GM12878 (cell line): ENCODE measurements at regions not wholly inside any gene's neighbourhood (a gene's known extent, or its start where the extent isn't known, plus 50 kb on each side); places are given as distances from the start of the nearest gene placed in this dataset.

ENCODE experiments used
- ATAC-seq: fragments of 200-7000 bp; cut with Tn5 transposase; 3 replicates; pipeline ENCODE4 v1.9.1; 2020; ENCODE audit warnings: mild to moderate bottlenecking, moderate library complexity
- BruUV-seq: library from RNA; stranded (reverse); fragments of 400-500 nt; replicated peaks from 2 replicates; lab custom pipeline; 2021; lab: Mats Ljungman, UMichigan
- CTCF ChIA-PET: fragments of 300-600 bp; sonication (Branson Sonifier 250); formaldehyde crosslinking; extraction: SDS; loops from one replicate; lab custom pipeline; 2021; ENCODE audit warnings: inconsistent platforms; lab: Yijun Ruan, JAX
- POLR2A ChIA-PET: fragments of 350-600 bp; formaldehyde crosslinking; extraction: SDS; loops from one replicate; lab custom pipeline; 2021; ENCODE audit warnings: inconsistent platforms; lab: Charles Lee
- RAD21 ChIA-PET: fragments of 300-600 bp; sonication (Branson Sonifier 250); formaldehyde crosslinking; loops from one replicate; lab custom pipeline; 2023; ENCODE audit warnings: antibody characterized with exemption; ENCODE audit not compliant: unreplicated experiment; lab: Charles Lee
- SMC1A ChIA-PET: fragments of 300-600 bp; sonication (Branson Sonifier 250); formaldehyde crosslinking; loops from one replicate; lab custom pipeline; 2023; ENCODE audit not compliant: unreplicated experiment, uncharacterized antibody; lab: Charles Lee
- DNase-seq: peaks from one replicate; pipeline ENCODE4 v3.0.0-alpha.2; 2011; ENCODE audit warnings: low read depth, low spot score
- FAIRE-seq: peaks from 3 replicates; lab custom pipeline; 2011; peaks lifted over from hg19 to GRCh38; lab: Jason Lieb, UNC
- H2AFZ ChIP-seq: 2 replicates; pipeline ENCODE4 v1.6.0; 2011; ENCODE audit warnings: low read depth, low read length, control low read depth; ENCODE audit not compliant: control insufficient read depth
- H3K27ac ChIP-seq: 2 replicates; pipeline ENCODE4 v1.5.1; 2011; ENCODE audit warnings: control low read depth; ENCODE audit not compliant: control insufficient read depth, insufficient read depth
- H3K27me3 ChIP-seq, 2 experiments: replicated peaks in 1 of 2; 2 replicates each; pipeline versions ENCODE4 v1.6.0 to v1.6.1; 2011; ENCODE audit warnings: low read length in 1 of 2; ENCODE audit not compliant: control insufficient read depth in 2 of 2, insufficient read depth in 2 of 2
- H3K36me3 ChIP-seq, 2 experiments: 2 replicates each; pipeline ENCODE4 v1.5.1; 2011; ENCODE audit warnings: low read length in 1 of 2; ENCODE audit not compliant: control insufficient read depth in 2 of 2, insufficient read depth in 2 of 2
- H3K4me1 ChIP-seq: 2 replicates; pipeline ENCODE4 v1.6.1; 2011; ENCODE audit warnings: mild to moderate bottlenecking, low read length, moderate library complexity, mixed read lengths; ENCODE audit not compliant: control insufficient read depth, insufficient read depth
- H3K4me2 ChIP-seq: 2 replicates; pipeline ENCODE4 v1.6.0; 2011; ENCODE audit warnings: control low read depth; ENCODE audit not compliant: control insufficient read depth, insufficient read depth
- H3K4me3 ChIP-seq: fragments of 200-600 bp; sonication (generic); 2 replicates; pipeline ENCODE4 v1.5.1; 2016
- H3K79me2 ChIP-seq: 2 replicates; pipeline ENCODE4 v1.6.0; 2011; ENCODE audit warnings: low read length; ENCODE audit not compliant: control insufficient read depth, insufficient read depth
- H3K9ac ChIP-seq: 2 replicates; pipeline ENCODE4 v1.8.0; 2011; ENCODE audit warnings: low read length, control low read depth, mixed read lengths; ENCODE audit not compliant: control insufficient read depth, insufficient read depth
- H3K9me3 ChIP-seq: replicated peaks from 3 replicates; pipeline ENCODE4 v1.5.1; 2011; ENCODE audit warnings: mild to moderate bottlenecking, low read length; ENCODE audit not compliant: control insufficient read depth, insufficient read depth
- H4K20me1 ChIP-seq: 2 replicates; pipeline ENCODE4 v1.6.0; 2011; ENCODE audit not compliant: control insufficient read depth, insufficient read depth
- BCL11A ChIP-seq: IDR thresholded peaks from 2 replicates; pipeline ENCODE4 v1.6.1; 2011; ENCODE audit warnings: low read depth, low read length
- ESRRA ChIP-seq: IDR thresholded peaks from 2 replicates; pipeline ENCODE4 v1.6.1; 2012; ENCODE audit warnings: mild to moderate bottlenecking, low read length, improper control_type of control experiment
- JUNB ChIP-seq: IDR thresholded peaks from 2 replicates; pipeline ENCODE4 v1.6.1; 2016; ENCODE audit warnings: antibody characterized with exemption, mild to moderate bottlenecking
- NR2C1 ChIP-seq: fragments of 450-650 bp; IDR thresholded peaks from 2 replicates; pipeline ENCODE4 v1.6.1; 2017; ENCODE audit warnings: antibody characterized with exemption, mild to moderate bottlenecking, moderate library complexity
- RBBP5 ChIP-seq: fragments of 200-600 bp; sonication (generic); conservative IDR thresholded peaks from 2 replicates; pipeline ENCODE4 v1.6.1; 2016
- STAT3 ChIP-seq: IDR thresholded peaks from 2 replicates; pipeline ENCODE4 v1.6.1; 2011; ENCODE audit warnings: low read depth, low read length, improper control_type of control experiment
- YBX1 ChIP-seq: fragments of 450-650 bp; IDR thresholded peaks from 2 replicates; pipeline ENCODE4 v1.6.1; 2016; ENCODE audit warnings: antibody characterized with exemption
- ZNF217 ChIP-seq: fragments of 450-650 bp; IDR thresholded peaks from 2 replicates; pipeline ENCODE4 v1.6.1; 2017; ENCODE audit warnings: antibody characterized with exemption, mild to moderate bottlenecking
- WGBS: methylation state at CpG from one replicate; pipeline ENCODE4 v1.1.6; 2016; ENCODE audit warnings: low lambda C conversion rate; ENCODE audit not compliant: insufficient replicate concordance, insufficient coverage; ENCODE audit errors: missing lambda C conversion rate; 5-methylcytosine and 5-hydroxymethylcytosine counted together
- in situ Hi-C: fragments of 300-500 bp; cut with MboI; formaldehyde crosslinking; loops from 9 replicates; pipeline ENCODE4 v1.14.3; 2018; ENCODE audit warnings: mixed read lengths
- intact Hi-C: fragments of 100-400 bp; cut with micrococcal nuclease; formaldehyde crosslinking; loops from one replicate; pipeline ENCODE4 v1.14.2; 2022; ENCODE audit not compliant: unreplicated experiment
- TF ChIP-seq, protein P1 (sequence below): IDR thresholded peaks from 2 replicates; pipeline ENCODE4 v1.6.1; 2011; ENCODE audit warnings: borderline replicate concordance, low read depth, mild to moderate bottlenecking, moderate library complexity, mixed read lengths, low read length; ENCODE audit not compliant: insufficient read depth; ENCODE audit errors: extremely low read length
- TF ChIP-seq, protein P2 (sequence below): fragments of 150-350 bp; IDR thresholded peaks from 2 replicates; pipeline ENCODE4 v1.6.1; 2016; ENCODE audit warnings: low read depth, low read length
- TF ChIP-seq, protein P3 (sequence below): IDR thresholded peaks from 2 replicates; pipeline ENCODE4 v1.6.1; 2012; ENCODE audit warnings: improper control_type of control experiment, low read depth, low read length; ENCODE audit not compliant: insufficient replicate concordance
- TF ChIP-seq, protein P4 (sequence below): IDR thresholded peaks from 2 replicates; pipeline ENCODE4 v1.6.1; 2011; ENCODE audit warnings: low read depth, mild to moderate bottlenecking, low read length, moderate library complexity, borderline replicate concordance; ENCODE audit errors: extremely low read depth

DNA sequence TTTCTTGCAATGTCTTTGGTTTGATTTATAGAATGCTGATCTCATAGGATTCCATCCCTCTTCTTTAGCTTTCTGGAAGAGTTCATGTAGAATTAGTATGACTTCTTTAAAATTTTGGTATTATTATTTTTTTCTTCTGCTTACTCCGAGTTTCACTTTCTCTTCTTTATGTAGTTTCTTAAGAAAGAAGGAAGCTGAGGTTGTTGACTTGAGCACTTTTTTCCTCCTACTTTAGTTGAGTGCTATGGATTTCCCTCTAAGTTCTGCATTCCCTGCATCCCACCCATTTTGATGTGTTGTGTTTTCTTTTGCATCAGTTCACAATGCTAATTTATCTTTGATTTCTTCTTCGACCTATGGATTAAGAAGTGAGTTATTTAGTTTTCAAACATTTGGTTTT, 78.9 kb upstream of the SPRED2 start:
- no peaks in the 10 kb centered on the region; the same call in 1 of the 3 replicates for H3K9me3 ChIP-seq
- WGBS, result 27% methylated on average over 2 of the region's 2 CpGs
- CTCF ChIA-PET, result no interaction called here

More for the DNA sequence above, 78.9 kb upstream of the SPRED2 start:
- in situ Hi-C loops (no loop called here), intact Hi-C loops (no loop called here)
- H3K4me3 ChIP-seq, result no peak overlapping the region
- no peak overlapping the region for H3K9ac ChIP-seq
- H3K36me3 ChIP-seq, result no peaks in the 10 kb centered on the region
- ATAC-seq, result no peak
- H3K4me2 ChIP-seq, result no peak overlapping the region
- RAD21 ChIA-PET, result no interaction called here
- H3K79me2 ChIP-seq, result no peaks in the 10 kb centered on the region
- no peaks in the 10 kb centered on the region for H4K20me1 ChIP-seq
- no peak overlapping the region for H2AFZ ChIP-seq
- POLR2A ChIA-PET, result interaction anchor here (0.7 kb wide), 1 partner anchor 141 kb away, joined by 5 read pairs; no protein-coding TSS in a partner anchor
- no peaks in the 10 kb centered on the region for H3K4me1 ChIP-seq
- no peak overlapping the region for H3K27ac ChIP-seq
- no TSS peak for BruUV-seq
- TF ChIP-seq, protein P1, sequence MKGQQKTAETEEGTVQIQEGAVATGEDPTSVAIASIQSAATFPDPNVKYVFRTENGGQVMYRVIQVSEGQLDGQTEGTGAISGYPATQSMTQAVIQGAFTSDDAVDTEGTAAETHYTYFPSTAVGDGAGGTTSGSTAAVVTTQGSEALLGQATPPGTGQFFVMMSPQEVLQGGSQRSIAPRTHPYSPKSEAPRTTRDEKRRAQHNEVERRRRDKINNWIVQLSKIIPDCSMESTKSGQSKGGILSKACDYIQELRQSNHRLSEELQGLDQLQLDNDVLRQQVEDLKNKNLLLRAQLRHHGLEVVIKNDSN, result no peak
- TF ChIP-seq, protein P2, sequence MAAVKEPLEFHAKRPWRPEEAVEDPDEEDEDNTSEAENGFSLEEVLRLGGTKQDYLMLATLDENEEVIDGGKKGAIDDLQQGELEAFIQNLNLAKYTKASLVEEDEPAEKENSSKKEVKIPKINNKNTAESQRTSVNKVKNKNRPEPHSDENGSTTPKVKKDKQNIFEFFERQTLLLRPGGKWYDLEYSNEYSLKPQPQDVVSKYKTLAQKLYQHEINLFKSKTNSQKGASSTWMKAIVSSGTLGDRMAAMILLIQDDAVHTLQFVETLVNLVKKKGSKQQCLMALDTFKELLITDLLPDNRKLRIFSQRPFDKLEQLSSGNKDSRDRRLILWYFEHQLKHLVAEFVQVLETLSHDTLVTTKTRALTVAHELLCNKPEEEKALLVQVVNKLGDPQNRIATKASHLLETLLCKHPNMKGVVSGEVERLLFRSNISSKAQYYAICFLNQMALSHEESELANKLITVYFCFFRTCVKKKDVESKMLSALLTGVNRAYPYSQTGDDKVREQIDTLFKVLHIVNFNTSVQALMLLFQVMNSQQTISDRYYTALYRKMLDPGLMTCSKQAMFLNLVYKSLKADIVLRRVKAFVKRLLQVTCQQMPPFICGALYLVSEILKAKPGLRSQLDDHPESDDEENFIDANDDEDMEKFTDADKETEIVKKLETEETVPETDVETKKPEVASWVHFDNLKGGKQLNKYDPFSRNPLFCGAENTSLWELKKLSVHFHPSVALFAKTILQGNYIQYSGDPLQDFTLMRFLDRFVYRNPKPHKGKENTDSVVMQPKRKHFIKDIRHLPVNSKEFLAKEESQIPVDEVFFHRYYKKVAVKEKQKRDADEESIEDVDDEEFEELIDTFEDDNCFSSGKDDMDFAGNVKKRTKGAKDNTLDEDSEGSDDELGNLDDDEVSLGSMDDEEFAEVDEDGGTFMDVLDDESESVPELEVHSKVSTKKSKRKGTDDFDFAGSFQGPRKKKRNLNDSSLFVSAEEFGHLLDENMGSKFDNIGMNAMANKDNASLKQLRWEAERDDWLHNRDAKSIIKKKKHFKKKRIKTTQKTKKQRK, result no peak
- TF ChIP-seq BCL11A (no peak), NR2C1 (no peak), ZNF217 (no peak), ESRRA (no peak), YBX1 (no peak), JUNB (no peak), RBBP5 (no peak), STAT3 (no peak)
- TF ChIP-seq, protein P3, sequence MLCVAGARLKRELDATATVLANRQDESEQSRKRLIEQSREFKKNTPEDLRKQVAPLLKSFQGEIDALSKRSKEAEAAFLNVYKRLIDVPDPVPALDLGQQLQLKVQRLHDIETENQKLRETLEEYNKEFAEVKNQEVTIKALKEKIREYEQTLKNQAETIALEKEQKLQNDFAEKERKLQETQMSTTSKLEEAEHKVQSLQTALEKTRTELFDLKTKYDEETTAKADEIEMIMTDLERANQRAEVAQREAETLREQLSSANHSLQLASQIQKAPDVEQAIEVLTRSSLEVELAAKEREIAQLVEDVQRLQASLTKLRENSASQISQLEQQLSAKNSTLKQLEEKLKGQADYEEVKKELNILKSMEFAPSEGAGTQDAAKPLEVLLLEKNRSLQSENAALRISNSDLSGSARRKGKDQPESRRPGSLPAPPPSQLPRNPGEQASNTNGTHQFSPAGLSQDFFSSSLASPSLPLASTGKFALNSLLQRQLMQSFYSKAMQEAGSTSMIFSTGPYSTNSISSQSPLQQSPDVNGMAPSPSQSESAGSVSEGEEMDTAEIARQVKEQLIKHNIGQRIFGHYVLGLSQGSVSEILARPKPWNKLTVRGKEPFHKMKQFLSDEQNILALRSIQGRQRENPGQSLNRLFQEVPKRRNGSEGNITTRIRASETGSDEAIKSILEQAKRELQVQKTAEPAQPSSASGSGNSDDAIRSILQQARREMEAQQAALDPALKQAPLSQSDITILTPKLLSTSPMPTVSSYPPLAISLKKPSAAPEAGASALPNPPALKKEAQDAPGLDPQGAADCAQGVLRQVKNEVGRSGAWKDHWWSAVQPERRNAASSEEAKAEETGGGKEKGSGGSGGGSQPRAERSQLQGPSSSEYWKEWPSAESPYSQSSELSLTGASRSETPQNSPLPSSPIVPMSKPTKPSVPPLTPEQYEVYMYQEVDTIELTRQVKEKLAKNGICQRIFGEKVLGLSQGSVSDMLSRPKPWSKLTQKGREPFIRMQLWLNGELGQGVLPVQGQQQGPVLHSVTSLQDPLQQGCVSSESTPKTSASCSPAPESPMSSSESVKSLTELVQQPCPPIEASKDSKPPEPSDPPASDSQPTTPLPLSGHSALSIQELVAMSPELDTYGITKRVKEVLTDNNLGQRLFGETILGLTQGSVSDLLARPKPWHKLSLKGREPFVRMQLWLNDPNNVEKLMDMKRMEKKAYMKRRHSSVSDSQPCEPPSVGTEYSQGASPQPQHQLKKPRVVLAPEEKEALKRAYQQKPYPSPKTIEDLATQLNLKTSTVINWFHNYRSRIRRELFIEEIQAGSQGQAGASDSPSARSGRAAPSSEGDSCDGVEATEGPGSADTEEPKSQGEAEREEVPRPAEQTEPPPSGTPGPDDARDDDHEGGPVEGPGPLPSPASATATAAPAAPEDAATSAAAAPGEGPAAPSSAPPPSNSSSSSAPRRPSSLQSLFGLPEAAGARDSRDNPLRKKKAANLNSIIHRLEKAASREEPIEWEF, result no peak
- TF ChIP-seq, protein P4, sequence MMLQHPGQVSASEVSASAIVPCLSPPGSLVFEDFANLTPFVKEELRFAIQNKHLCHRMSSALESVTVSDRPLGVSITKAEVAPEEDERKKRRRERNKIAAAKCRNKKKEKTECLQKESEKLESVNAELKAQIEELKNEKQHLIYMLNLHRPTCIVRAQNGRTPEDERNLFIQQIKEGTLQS, result no peak
- TF ChIP-seq, all 136 proteins: peak for 0
- DNase-seq (no peak), FAIRE-seq (no peak)
- H3K27me3 ChIP-seq, result no peaks in the 10 kb centered on the region
- SMC1A ChIA-PET, result interaction anchor here (1.2 kb wide), 1 partner anchor 15 kb away, joined by 3 read pairs; no protein-coding TSS in a partner anchor
